Transverse colon (tissue), 4 donors: ENCODE measurements at regions not wholly inside any gene's neighbourhood (a gene's known extent, or its start where the extent isn't known, plus 50 kb on each side); places are given as distances from the start of the nearest gene placed in this dataset.

Experiments used
- DNase-seq: peaks from one replicate; pipeline ENCODE4 v3.0.0-alpha.2; 2019
- H3K27ac ChIP-seq, 4 donors: fragments of 200-600 bp; sonication (generic); 2 replicates each; pipeline ENCODE4 v1.5.1; 2016 to 2018; ENCODE audit warnings: inconsistent platforms in 4 of 4
- H3K27me3 ChIP-seq: fragments of 200-600 bp; sonication (generic); 2 replicates; pipeline ENCODE4 v1.5.1; 2017; ENCODE audit warnings: inconsistent platforms
- H3K36me3 ChIP-seq, 4 donors: fragments of 200-600 bp; sonication (generic); 2 replicates each; pipeline ENCODE4 v1.5.1; 2017 to 2019; ENCODE audit warnings: inconsistent platforms in 4 of 4
- H3K4me1 ChIP-seq, 4 donors: fragments of 200-600 bp; sonication (generic); 2 replicates each; pipeline ENCODE4 v1.5.1; 2017 to 2020; ENCODE audit warnings: inconsistent platforms in 4 of 4
- H3K4me3 ChIP-seq, 4 donors: fragments of 200-600 bp; sonication (generic); 1 replicate in 1 of 4; 2 replicates in 3 of 4; pipeline versions ENCODE4 v1.5.1 to v1.6.1; 2017 to 2019; ENCODE audit warnings: inconsistent platforms in 4 of 4
- H3K9me3 ChIP-seq, 2 donors: fragments of 200-600 bp; sonication (generic); 2 replicates each; pipeline ENCODE4 v1.5.1; 2017 to 2019; ENCODE audit warnings: inconsistent platforms in 2 of 2
- CTCF ChIP-seq, 5 experiments: fragments of 200-600 bp in 3 of 5; fragments of 450-650 bp in 2 of 5; sonication (generic) in 3 of 5; IDR thresholded peaks; 1 replicate in 2 of 5; 2 replicates in 3 of 5; pipeline ENCODE4 v1.5.1; 2016 to 2017; ENCODE audit warnings: antibody characterized with exemption in 5 of 5, inconsistent platforms in 3 of 5, mild to moderate bottlenecking in 2 of 5, moderate library complexity in 1 of 5
- EP300 ChIP-seq: sonication (generic); formaldehyde crosslinking; IDR thresholded peaks from one replicate; pipeline ENCODE4 v1.6.1; 2017; ENCODE audit warnings: antibody characterized with exemption, low read depth
- POLR2A ChIP-seq: fragments of 450-650 bp; IDR thresholded peaks from one replicate; pipeline ENCODE4 v1.6.1; 2016; ENCODE audit warnings: antibody characterized with exemption, mild to moderate bottlenecking, moderate library complexity
- POLR2AphosphoS5 ChIP-seq, 3 donors: sonication (generic); formaldehyde crosslinking; IDR thresholded peaks; one replicate each; pipeline ENCODE4 v1.6.1; 2016; ENCODE audit warnings: antibody characterized with exemption in 3 of 3
- WGBS, 2 donors: methylation state at CpG; one replicate each; pipeline ENCODE4 v1.1.5; 2018; ENCODE audit warnings: low coverage in 1 of 2; 5-methylcytosine and 5-hydroxymethylcytosine counted together
- in situ Hi-C, 4 donors: fragments of 200-750 bp; cut with MboI; loops; one replicate each; pipeline versions ENCODE4 v1.15.0 to v1.15.1; 2017; ENCODE audit warnings: low sequenced_read_pairs in 3 of 4, low pct_ligation_motif_present in 1 of 4, low pct_unique_long_range_greater_than_20kb in 1 of 4
- intact Hi-C: fragments of 100-400 bp; cut with DNase I; formaldehyde crosslinking; loops from one replicate; pipeline ENCODE4 v1.15.1; 2023; ENCODE audit warnings: low total_unique reads

- WGBS, 2 donors: 64 to 92% methylated on average over 2 to 5 of the region's 5 CpGs
- H3K9me3 ChIP-seq: no peaks in the 10 kb centered on the region
- TF ChIP-seq CTCF (IDR thresholded peaks at IDR 0.05) (no peak), POLR2AphosphoS5 (IDR thresholded peaks at IDR 0.05) (no peak), EP300 (no peak), POLR2A (no peak)
- peaks cover 0 to 6% (median 2%) of the 10 kb centered on the region in 4 donors for H3K4me1 ChIP-seq
- no peak for DNase-seq
- no peak overlapping the region for H3K27ac ChIP-seq
- intact Hi-C loops: no loop called here
- no peak overlapping the region for H3K4me3 ChIP-seq
- H3K36me3 ChIP-seq: no peaks in the 10 kb centered on the region
- in situ Hi-C loops: loop anchor here in 1 of 4 donors (25.0 kb wide), 1 partner anchor 352 kb away; the partner anchor contains the start of gene ENC1
- H3K27me3 ChIP-seq: no peaks in the 10 kb centered on the region
These were observed 354.8 kb downstream of the ENC1 start for GRCh38 chr5:74285675-74286280.

GRCh38 chr5:74282490-74282889 lies 358.0 kb downstream of the ENC1 start:
- in situ Hi-C loops (loop anchor here in 1 of 4 donors (25.0 kb wide), 1 partner anchor 355 kb away; the partner anchor contains the start of gene ENC1), intact Hi-C loops (no loop called here)
- Histone ChIP-seq H3K9me3 (no peaks in the 10 kb centered on the region), H3K4me1 (no peaks in the 10 kb centered on the region), H3K27me3 (no peaks in the 10 kb centered on the region), H3K4me3 (no peak overlapping the region), H3K27ac (no peak overlapping the region), H3K36me3 (no peaks in the 10 kb centered on the region)
- WGBS, 2 donors: 73 to 93% methylated on average over 2 to 5 of the region's 5 CpGs
- TF ChIP-seq POLR2AphosphoS5 (IDR thresholded peaks at IDR 0.05): no peak
- no peak for TF ChIP-seq POLR2A
- no peak for TF ChIP-seq EP300
- no peak for TF ChIP-seq CTCF (IDR thresholded peaks at IDR 0.05)
- no peak for DNase-seq

GRCh38 chr5:74281166-74281565 lies 359.4 kb downstream of the ENC1 start:
- H3K27ac ChIP-seq: no peak overlapping the region
- H3K4me3 ChIP-seq: no peak overlapping the region
- in situ Hi-C loops: loop anchor here in 1 of 4 donors (25.0 kb wide), 1 partner anchor 356 kb away; the partner anchor contains the start of gene ENC1
- no peak for DNase-seq
- no peaks in the 10 kb centered on the region for H3K36me3 ChIP-seq
- WGBS, 2 donors: 86 to 90% methylated on average over 5 to 6 of the region's 6 CpGs
- no peaks in the 10 kb centered on the region for H3K27me3 ChIP-seq
- H3K9me3 ChIP-seq: no peaks in the 10 kb centered on the region
- no peaks in the 10 kb centered on the region for H3K4me1 ChIP-seq
- intact Hi-C loops: loop anchor here (2.0 kb wide), 1 partner anchor 30 kb away; no protein-coding TSS in a partner anchor
- TF ChIP-seq POLR2A: no peak

- WGBS, 2 donors: 100% methylated on average over 1 of the region's 1 CpG; no CpG with 5 or more reads in 1 of the 2 donors
- H3K9me3 ChIP-seq: no peaks in the 10 kb centered on the region
- no peaks in the 10 kb centered on the region for H3K4me1 ChIP-seq
- no peak for DNase-seq
- H3K27me3 ChIP-seq: no peaks in the 10 kb centered on the region
- intact Hi-C loops: loop anchor here (2.0 kb wide), 1 partner anchor 30 kb away; no protein-coding TSS in a partner anchor
- no peak for TF ChIP-seq EP300
- no peak for TF ChIP-seq CTCF (IDR thresholded peaks at IDR 0.05)
- TF ChIP-seq POLR2AphosphoS5 (IDR thresholded peaks at IDR 0.05): no peak
- no peak for TF ChIP-seq POLR2A
- in situ Hi-C loops: loop anchor here in 1 of 4 donors (25.0 kb wide), 1 partner anchor 357 kb away; the partner anchor contains the start of gene ENC1
- H3K36me3 ChIP-seq: no peaks in the 10 kb centered on the region
- no peak overlapping the region for H3K27ac ChIP-seq
- no peak overlapping the region for H3K4me3 ChIP-seq
These were observed 360.2 kb downstream of the ENC1 start for GRCh38 chr5:74280306-74280705.
